ENCODE measurements at regions not wholly inside any gene's neighbourhood (a gene's known extent, or its start where the extent isn't known, plus 50 kb on each side); places are given as distances from the start of the nearest gene placed in this dataset.

- intact Hi-C loops (cut with DNase I, micrococcal nuclease) = no loop called here
- DNase-seq = no peak
Measured at GRCh38 chr4:57926311-57926710, 816.1 kb upstream of the IGFBP7 start.

GRCh38 chr4:57924951-57925350, 814.8 kb upstream of the IGFBP7 start:
- no peaks in the 10 kb centered on the region for H3K36me3 ChIP-seq (ENCODE audit: low read depth)
- no peaks in the 10 kb centered on the region for H3K9me3 ChIP-seq
- DNase-seq (no peak), ATAC-seq (no peak)
- TF ChIP-seq CTCF (IDR thresholded peaks at IDR 0.05) = no peak
- H3K4me3 ChIP-seq = no peak overlapping the region
- H3K4me1 ChIP-seq (ENCODE audit: low read depth) = no peaks in the 10 kb centered on the region
- intact Hi-C loops (cut with DNase I, micrococcal nuclease) = no loop called here

More at GRCh38 chr4:57926311-57926710, 816.1 kb upstream of the IGFBP7 start:
- ATAC-seq = no peak
- H3K4me3 ChIP-seq = no peak overlapping the region
- H3K9me3 ChIP-seq = no peaks in the 10 kb centered on the region
- no peaks in the 10 kb centered on the region for H3K36me3 ChIP-seq (ENCODE audit: low read depth)
- no peaks in the 10 kb centered on the region for H3K4me1 ChIP-seq (ENCODE audit: low read depth)
- no peak for TF ChIP-seq CTCF (IDR thresholded peaks at IDR 0.05)

GRCh38 chr4:57916479-57916878, 806.3 kb upstream of the IGFBP7 start:
- Histone ChIP-seq H3K9me3 (peaks cover 3% of the 10 kb centered on the region), H3K4me1 (ENCODE audit: low read depth) (no peaks in the 10 kb centered on the region), H3K36me3 (ENCODE audit: low read depth) (no peaks in the 10 kb centered on the region), H3K4me3 (no peak overlapping the region)
- DNase-seq (no peak), ATAC-seq (no peak)
- intact Hi-C loops (cut with DNase I, micrococcal nuclease) = no loop called here
- TF ChIP-seq CTCF (IDR thresholded peaks at IDR 0.05) = no peak

GRCh38 chr4:57911203-57911602, 801.0 kb upstream of the IGFBP7 start:
- TF ChIP-seq CTCF (IDR thresholded peaks at IDR 0.05) = no peak
- Histone ChIP-seq H3K4me1 (ENCODE audit: low read depth) (no peaks in the 10 kb centered on the region), H3K9me3 (no peaks in the 10 kb centered on the region), H3K4me3 (no peak overlapping the region), H3K36me3 (ENCODE audit: low read depth) (no peaks in the 10 kb centered on the region)
- ATAC-seq (no peak), DNase-seq (no peak)
- intact Hi-C loops (cut with DNase I, micrococcal nuclease) = no loop called here

GRCh38 chr4:57910151-57910550, 800.0 kb upstream of the IGFBP7 start:
- H3K4me3 ChIP-seq = no peak overlapping the region
- intact Hi-C loops (cut with DNase I, micrococcal nuclease) = no loop called here
- ATAC-seq = no peak
- no peaks in the 10 kb centered on the region for H3K36me3 ChIP-seq (ENCODE audit: low read depth)
- H3K4me1 ChIP-seq (ENCODE audit: low read depth) = no peaks in the 10 kb centered on the region
- H3K9me3 ChIP-seq = no peaks in the 10 kb centered on the region
- no peak for TF ChIP-seq CTCF (IDR thresholded peaks at IDR 0.05)
- DNase-seq = no peak

GRCh38 chr4:57905965-57906364, 795.8 kb upstream of the IGFBP7 start:
- H3K9me3 ChIP-seq = no peaks in the 10 kb centered on the region
- ATAC-seq = no peak
- no peak overlapping the region for H3K4me3 ChIP-seq
- no peaks in the 10 kb centered on the region for H3K4me1 ChIP-seq (ENCODE audit: low read depth)
- H3K36me3 ChIP-seq (ENCODE audit: low read depth) = no peaks in the 10 kb centered on the region
- TF ChIP-seq CTCF (IDR thresholded peaks at IDR 0.05) = no peak
- intact Hi-C loops (cut with DNase I, micrococcal nuclease) = no loop called here
- DNase-seq = no peak

All from mucosa of descending colon (tissue), 3 donors.